ENCODE measurements at regions not wholly inside any gene's neighbourhood (a gene's known extent, or its start where the extent isn't known, plus 50 kb on each side); places are given as distances from the start of the nearest gene placed in this dataset.

DNA sequence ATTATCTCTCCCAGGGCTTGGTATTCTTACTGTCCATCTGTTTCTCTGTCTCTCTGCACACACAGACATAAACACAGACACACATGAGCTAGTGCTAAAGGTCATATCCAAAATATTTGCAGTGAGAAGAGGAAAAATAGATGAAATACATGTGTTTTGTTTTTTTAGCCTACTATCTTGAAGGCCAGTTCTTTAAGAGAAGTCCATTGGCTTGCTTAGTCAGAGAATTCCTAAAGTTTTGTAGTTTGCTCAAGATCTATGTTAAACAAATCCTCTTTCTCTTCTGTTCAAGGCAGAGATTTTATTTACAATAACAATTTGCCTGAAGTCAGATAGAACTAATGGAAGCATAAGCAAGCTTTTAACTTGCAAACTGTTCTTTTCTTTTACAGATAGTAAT lies 120.0 kb upstream of the AKIRIN2 start (continued):
- TF ChIP-seq, protein P1, sequence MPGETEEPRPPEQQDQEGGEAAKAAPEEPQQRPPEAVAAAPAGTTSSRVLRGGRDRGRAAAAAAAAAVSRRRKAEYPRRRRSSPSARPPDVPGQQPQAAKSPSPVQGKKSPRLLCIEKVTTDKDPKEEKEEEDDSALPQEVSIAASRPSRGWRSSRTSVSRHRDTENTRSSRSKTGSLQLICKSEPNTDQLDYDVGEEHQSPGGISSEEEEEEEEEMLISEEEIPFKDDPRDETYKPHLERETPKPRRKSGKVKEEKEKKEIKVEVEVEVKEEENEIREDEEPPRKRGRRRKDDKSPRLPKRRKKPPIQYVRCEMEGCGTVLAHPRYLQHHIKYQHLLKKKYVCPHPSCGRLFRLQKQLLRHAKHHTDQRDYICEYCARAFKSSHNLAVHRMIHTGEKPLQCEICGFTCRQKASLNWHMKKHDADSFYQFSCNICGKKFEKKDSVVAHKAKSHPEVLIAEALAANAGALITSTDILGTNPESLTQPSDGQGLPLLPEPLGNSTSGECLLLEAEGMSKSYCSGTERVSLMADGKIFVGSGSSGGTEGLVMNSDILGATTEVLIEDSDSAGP (CRISPR knock-in tag; IDR thresholded peaks at IDR 0.05; ENCODE audit: borderline replicate concordance): no peak
- TF ChIP-seq SRSF1 (optimal IDR thresholded peaks at IDR 0.05; ENCODE audit: low read depth, low read length) (no peak), ZFY (CRISPR knock-in tag; IDR thresholded peaks at IDR 0.05) (no peak), HNF4A (CRISPR knock-in tag; IDR thresholded peaks at IDR 0.05) (peak; percentile 90), XRCC5 (optimal IDR thresholded peaks at IDR 0.05; ENCODE audit: low read length) (no peak), FOSL2 (CRISPR knock-in tag; IDR thresholded peaks at IDR 0.05) (0 out of 2 replicates have a peak, but pooled peaks have one; percentile 11), ZSCAN9 (CRISPR knock-in tag; IDR thresholded peaks at IDR 0.05; ENCODE audit: borderline replicate concordance) (0 out of 2 replicates have a peak, but pooled peaks have one; percentile 25), DNMT1 (CRISPR knock-in tag; IDR thresholded peaks at IDR 0.05) (no peak), KDM1A (CRISPR knock-in tag; IDR thresholded peaks at IDR 0.05) (no peak), CREB1 (IDR thresholded peaks at IDR 0.05) (no peak), CREB1 (CRISPR knock-in tag; IDR thresholded peaks at IDR 0.05) (0 out of 2 replicates have a peak, but pooled peaks have one; percentile 38), HMG20B (CRISPR knock-in tag; conservative IDR thresholded peaks at IDR 0.05) (peak; percentile 92), ZNF232 (CRISPR knock-in tag; IDR thresholded peaks at IDR 0.05; ENCODE audit: borderline replicate concordance) (no peak), JUNB (CRISPR knock-in tag; IDR thresholded peaks at IDR 0.05; ENCODE audit: borderline replicate concordance) (no peak), ZC3H4 (CRISPR knock-in tag; IDR thresholded peaks at IDR 0.05; ENCODE audit: borderline replicate concordance) (no peak), PHF5A (CRISPR knock-in tag; IDR thresholded peaks at IDR 0.05; ENCODE audit: low read depth, unreplicated experiment) (peak; percentile 44), ZNF331 (CRISPR knock-in tag; IDR thresholded peaks at IDR 0.05) (peak; percentile 55; the same call in 1 of the 2 replicates), MBNL3 (CRISPR knock-in tag; conservative IDR thresholded peaks at IDR 0.05) (no peak), ZNF670 (CRISPR knock-in tag; IDR thresholded peaks at IDR 0.05; ENCODE audit: borderline replicate concordance) (no peak), NR2F1 (CRISPR knock-in tag; IDR thresholded peaks at IDR 0.05) (peak; percentile 47 to 66; a peak in 2 of 4 replicates), ARNT2 (CRISPR knock-in tag; IDR thresholded peaks at IDR 0.05; ENCODE audit: low read depth) (no peak)
- TF ChIP-seq, protein P2, sequence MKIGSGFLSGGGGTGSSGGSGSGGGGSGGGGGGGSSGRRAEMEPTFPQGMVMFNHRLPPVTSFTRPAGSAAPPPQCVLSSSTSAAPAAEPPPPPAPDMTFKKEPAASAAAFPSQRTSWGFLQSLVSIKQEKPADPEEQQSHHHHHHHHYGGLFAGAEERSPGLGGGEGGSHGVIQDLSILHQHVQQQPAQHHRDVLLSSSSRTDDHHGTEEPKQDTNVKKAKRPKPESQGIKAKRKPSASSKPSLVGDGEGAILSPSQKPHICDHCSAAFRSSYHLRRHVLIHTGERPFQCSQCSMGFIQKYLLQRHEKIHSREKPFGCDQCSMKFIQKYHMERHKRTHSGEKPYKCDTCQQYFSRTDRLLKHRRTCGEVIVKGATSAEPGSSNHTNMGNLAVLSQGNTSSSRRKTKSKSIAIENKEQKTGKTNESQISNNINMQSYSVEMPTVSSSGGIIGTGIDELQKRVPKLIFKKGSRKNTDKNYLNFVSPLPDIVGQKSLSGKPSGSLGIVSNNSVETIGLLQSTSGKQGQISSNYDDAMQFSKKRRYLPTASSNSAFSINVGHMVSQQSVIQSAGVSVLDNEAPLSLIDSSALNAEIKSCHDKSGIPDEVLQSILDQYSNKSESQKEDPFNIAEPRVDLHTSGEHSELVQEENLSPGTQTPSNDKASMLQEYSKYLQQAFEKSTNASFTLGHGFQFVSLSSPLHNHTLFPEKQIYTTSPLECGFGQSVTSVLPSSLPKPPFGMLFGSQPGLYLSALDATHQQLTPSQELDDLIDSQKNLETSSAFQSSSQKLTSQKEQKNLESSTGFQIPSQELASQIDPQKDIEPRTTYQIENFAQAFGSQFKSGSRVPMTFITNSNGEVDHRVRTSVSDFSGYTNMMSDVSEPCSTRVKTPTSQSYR (CRISPR knock-in tag; IDR thresholded peaks at IDR 0.05; ENCODE audit: borderline replicate concordance): no peak
- TF ChIP-seq, protein P3, sequence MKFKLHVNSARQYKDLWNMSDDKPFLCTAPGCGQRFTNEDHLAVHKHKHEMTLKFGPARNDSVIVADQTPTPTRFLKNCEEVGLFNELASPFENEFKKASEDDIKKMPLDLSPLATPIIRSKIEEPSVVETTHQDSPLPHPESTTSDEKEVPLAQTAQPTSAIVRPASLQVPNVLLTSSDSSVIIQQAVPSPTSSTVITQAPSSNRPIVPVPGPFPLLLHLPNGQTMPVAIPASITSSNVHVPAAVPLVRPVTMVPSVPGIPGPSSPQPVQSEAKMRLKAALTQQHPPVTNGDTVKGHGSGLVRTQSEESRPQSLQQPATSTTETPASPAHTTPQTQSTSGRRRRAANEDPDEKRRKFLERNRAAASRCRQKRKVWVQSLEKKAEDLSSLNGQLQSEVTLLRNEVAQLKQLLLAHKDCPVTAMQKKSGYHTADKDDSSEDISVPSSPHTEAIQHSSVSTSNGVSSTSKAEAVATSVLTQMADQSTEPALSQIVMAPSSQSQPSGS (CRISPR knock-in tag; IDR thresholded peaks at IDR 0.05): peak; percentile 68
- TF ChIP-seq, protein P4, sequence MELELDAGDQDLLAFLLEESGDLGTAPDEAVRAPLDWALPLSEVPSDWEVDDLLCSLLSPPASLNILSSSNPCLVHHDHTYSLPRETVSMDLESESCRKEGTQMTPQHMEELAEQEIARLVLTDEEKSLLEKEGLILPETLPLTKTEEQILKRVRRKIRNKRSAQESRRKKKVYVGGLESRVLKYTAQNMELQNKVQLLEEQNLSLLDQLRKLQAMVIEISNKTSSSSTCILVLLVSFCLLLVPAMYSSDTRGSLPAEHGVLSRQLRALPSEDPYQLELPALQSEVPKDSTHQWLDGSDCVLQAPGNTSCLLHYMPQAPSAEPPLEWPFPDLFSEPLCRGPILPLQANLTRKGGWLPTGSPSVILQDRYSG (CRISPR knock-in tag; IDR thresholded peaks at IDR 0.05): no peak
- TF ChIP-seq, protein P5, sequence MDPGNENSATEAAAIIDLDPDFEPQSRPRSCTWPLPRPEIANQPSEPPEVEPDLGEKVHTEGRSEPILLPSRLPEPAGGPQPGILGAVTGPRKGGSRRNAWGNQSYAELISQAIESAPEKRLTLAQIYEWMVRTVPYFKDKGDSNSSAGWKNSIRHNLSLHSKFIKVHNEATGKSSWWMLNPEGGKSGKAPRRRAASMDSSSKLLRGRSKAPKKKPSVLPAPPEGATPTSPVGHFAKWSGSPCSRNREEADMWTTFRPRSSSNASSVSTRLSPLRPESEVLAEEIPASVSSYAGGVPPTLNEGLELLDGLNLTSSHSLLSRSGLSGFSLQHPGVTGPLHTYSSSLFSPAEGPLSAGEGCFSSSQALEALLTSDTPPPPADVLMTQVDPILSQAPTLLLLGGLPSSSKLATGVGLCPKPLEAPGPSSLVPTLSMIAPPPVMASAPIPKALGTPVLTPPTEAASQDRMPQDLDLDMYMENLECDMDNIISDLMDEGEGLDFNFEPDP (CRISPR knock-in tag; conservative IDR thresholded peaks at IDR 0.05): no peak
